GM10266 (cell line): ENCODE measurements at regions not wholly inside any gene's neighbourhood (a gene's known extent, or its start where the extent isn't known, plus 50 kb on each side); places are given as distances from the start of the nearest gene placed in this dataset.

Experiments used
- DNase-seq: peaks from one replicate; pipeline ENCODE4 v3.0.0; 2012; ENCODE audit errors: extremely low spot score
- CTCF ChIP-seq: IDR thresholded peaks from 2 replicates; pipeline ENCODE4 v1.5.1; 2012; ENCODE audit warnings: mild to moderate bottlenecking, low read depth; ENCODE audit not compliant: control insufficient read depth, insufficient read depth; ENCODE audit errors: missing control alignments

- no peak for DNase-seq
Observed at GRCh38 chr3:153023896-153024295, 138.1 kb upstream of the RAP2B start.

GRCh38 chr3:153026026-153026425 is 136.0 kb upstream of the RAP2B start:
- peak; percentile 54 for TF ChIP-seq CTCF
- no peak for DNase-seq

More at GRCh38 chr3:153023896-153024295, 138.1 kb upstream of the RAP2B start:
- no peak for TF ChIP-seq CTCF

- DNase-seq: no peak
- TF ChIP-seq CTCF: no peak
Observed at GRCh38 chr3:153028381-153028780, 133.6 kb upstream of the RAP2B start.

DNA sequence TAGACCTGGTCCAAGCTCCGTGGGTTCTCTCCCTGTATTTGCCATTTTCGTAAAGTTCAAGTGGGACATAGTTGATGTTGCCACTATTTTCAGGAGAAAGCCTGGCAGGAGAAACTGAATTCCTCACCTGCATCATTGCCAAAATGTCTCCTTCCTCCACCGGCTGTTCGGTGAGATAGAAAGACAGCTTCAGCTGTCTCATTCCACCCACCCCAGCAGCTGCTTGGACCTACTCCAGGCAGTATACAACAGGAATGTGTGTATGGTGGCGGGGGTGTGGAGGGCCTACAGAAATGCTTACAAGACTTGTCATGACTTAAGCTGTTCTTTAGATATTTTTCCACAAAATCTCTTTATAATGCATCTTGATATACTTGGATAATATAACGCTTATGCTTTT is 132.7 kb upstream of the RAP2B start:
- no peak for TF ChIP-seq CTCF
- DNase-seq: no peak

DNA sequence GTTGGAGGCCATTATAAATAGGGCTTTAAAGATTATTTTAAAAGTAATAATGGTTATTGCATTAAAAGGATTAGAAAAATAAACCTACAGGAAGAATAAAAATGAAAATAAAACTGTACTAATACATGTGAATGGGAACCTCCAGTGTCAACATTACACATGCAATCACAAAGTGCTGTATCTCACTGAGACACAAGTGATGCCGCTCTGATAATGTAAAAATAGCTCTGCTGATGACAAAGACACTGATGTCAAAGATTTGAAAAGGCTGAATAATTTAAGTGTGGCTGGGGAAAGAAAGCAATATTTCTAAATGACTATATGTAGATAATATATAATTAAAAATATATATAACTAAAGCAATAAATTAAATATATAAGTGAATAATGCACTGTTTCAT is 129.1 kb upstream of the RAP2B start:
- TF ChIP-seq CTCF: no peak
- DNase-seq: no peak

GRCh38 chr3:153036846-153037245 is 125.2 kb upstream of the RAP2B start:
- DNase-seq: no peak
- TF ChIP-seq CTCF: no peak

- TF ChIP-seq CTCF: no peak
- no peak for DNase-seq
Observed at GRCh38 chr3:153038367-153038766, 123.7 kb upstream of the RAP2B start.
